Kidney glomerular epithelial cell (primary cell): ENCODE measurements at regions not wholly inside any gene's neighbourhood (a gene's known extent, or its start where the extent isn't known, plus 50 kb on each side); places are given as distances from the start of the nearest gene placed in this dataset.

Experiments
- DNase-seq: peaks from one replicate; lab custom pipeline; 2025; lab: John Stamatoyannopoulos, UW

GRCh38 chr6:126091466-126091865, 105.1 kb downstream of the TRMT11 start:
- no peak for DNase-seq

DNA sequence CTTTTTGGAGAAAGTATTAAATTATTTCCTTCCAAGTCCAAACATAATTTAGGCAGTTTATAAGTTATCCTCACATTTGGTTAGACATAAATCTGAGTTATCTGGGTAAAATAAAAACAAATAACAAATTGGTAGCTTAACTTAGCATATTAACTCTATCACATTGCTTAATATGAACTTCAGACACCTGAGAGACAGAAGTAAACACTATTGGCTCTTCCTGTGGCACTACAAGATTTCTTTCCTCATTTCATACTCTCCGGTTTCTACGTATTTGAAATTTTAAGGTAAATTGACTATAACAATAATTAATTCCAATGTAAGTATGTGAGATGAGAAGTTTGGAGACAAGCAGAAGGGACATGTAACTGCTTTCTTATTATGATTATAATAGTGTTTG, 106.8 kb downstream of the TRMT11 start:
- DNase-seq, result no peak

- DNase-seq, result no peak
Measured at GRCh38 chr6:126094411-126094810, 108.1 kb downstream of the TRMT11 start.

DNA sequence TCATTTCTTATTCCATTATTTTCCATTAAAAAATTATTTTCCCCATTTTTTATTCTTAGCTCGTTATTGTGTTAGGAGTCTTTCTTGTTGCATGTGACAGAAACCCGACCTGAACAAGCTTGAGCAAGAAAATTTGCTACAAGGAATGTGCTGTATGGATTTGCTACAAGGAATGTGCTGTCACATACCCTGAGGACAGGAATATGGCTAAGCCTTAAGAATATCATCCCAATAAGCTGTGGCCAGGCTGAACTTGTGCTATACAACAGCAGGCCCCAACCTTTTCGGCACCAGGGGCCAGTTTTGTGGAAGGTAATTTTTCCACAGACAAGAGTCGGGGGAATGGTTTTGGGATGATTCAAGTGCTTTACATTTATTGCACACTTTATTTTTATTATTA, 114.0 kb downstream of the TRMT11 start:
- no peak for DNase-seq

GRCh38 chr6:126102358-126102757, 116.0 kb downstream of the TRMT11 start:
- no peak for DNase-seq

DNA sequence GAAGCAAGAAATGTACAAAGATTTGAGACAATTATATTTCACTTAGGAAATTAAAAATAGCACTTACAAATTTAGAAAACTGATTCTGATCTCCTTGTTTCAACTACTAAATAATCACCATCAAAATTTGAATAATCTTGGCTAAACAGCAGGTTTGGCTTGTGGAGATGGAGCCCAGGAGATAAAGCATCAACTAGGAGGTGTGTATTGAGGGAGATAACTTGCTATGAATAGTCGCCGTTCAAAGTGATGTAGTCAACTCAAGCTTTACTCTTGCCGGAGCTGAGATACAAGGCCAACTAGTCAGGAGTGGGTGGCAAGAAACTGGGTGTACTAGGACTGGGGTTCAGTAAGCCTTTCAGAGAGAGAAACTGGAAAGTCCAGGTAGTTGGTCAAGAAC, 117.7 kb downstream of the TRMT11 start:
- no peak for DNase-seq

GRCh38 chr6:126107475-126108166, 121.3 kb downstream of the TRMT11 start:
- DNase-seq, result no peak

DNA sequence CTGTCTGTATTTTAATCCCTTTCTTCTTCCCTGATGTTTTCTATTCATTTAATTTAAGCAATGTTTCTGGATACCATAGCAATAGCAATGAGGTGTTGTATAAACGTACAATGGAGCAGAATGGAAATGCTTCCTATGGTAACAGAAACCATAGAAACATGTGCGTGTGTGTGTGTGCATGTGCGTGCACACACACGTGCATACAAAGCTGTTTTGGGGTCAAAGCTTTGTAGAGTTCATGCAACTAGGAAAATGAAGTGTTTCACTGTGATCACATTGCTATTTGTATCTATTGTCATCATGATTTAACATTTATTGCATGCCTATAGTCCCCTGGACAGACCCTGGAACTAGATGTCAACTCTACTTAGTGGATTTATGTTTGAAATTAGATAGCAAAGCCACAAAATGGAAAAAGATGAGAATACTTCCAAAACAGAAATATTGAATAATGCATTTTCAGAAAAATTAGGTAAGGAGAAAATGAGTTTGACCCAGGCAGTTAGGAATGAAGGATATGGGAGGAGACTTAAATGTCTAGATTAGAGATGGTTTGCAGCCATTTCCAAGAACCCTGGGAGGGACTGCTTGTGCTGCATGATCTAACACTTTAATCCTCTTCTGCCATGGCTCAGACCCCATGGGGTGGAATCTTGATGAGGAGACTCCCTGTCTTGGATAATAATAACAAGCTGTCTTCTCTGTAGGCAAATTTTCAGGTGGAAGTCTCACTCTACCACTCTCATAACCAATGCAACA, 124.4 kb downstream of the TRMT11 start:
- no peak for DNase-seq

DNA sequence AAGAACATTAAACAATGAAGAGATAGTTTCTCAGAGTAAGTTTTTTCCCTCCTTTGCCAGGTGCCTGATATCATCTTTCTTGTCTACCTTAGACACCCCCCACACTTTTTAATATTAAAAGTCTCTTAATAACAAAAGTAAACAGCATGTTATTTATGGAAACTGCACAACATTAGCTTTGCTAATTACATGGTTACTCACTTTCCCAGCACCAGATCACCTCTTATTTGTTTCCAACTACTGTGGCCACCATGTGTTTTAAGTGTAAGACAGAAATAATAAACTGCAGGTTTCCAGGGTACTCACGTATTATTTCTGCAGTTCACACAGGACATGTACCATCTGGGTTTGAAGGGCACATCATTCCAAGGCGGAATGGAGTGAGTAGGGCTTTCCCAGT, 125.0 kb downstream of the TRMT11 start:
- DNase-seq, result no peak

GRCh38 chr6:126112171-126112632, 125.9 kb downstream of the TRMT11 start:
- peak; percentile 33 for DNase-seq

GRCh38 chr6:126113261-126113660, 126.9 kb downstream of the TRMT11 start:
- no peak for DNase-seq

GRCh38 chr6:126117251-126117650, 130.9 kb downstream of the TRMT11 start:
- DNase-seq, result no peak

- no peak for DNase-seq
Measured at GRCh38 chr6:126118058-126118755, 131.9 kb downstream of the TRMT11 start.

- DNase-seq, result no peak
Measured at GRCh38 chr6:126118936-126119335, 132.6 kb downstream of the TRMT11 start.

DNA sequence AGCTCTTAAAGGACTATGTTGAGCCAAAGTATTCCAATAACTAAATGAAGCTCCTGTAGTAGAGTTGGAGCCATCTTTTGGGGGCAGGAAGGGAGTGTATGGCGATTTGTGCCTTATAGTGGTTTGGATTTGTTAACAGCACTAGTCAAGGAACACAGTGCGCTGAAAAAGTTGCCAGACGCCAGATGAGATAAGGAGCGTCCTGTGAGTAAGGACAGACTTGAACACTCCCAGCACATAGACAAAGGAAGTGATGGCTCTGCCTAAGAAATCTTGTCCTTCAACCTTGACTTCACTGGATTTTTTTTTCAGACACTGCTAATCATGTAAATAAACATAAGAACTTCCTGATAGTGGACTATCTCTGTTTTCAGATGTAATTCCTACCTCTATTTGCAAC, 136.9 kb downstream of the TRMT11 start:
- DNase-seq, result no peak

DNA sequence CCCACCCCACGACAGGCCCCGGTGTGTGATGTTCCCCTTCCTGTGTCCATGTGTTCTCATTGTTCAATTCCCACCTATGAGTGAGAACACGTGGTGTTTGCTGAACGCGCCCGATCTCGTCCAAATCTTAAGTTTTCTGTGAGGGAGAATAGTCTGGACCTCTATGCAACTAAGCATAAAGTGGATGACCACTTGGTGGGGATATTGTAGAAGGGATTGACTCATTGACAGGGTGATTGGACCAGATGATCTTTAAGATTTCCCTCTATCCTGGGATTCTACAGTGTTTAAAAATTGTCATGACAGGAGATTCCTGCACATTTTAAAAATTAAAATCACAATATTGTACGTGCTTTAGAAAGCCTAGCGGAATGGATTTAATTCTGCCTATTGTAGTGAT, 141.3 kb downstream of the TRMT11 start:
- DNase-seq, result no peak

DNA sequence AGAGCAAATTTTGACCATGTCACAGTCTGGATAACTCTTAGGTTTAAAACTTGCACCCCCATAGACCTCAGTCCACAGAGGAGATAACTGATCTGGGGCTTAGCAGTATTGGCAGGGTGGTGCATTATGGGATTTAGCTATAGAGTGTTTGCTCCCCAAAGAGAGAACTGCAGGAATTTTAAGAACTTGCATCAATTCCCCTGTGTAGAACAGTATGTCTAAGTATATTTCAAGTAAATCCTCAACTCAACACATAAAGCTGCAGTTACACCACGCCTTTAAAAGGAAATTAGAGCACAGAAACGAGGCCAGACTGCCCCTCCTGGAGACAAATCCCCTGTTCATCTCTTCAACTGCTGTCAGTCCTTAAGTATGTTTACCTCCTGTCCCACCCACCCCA, 144.9 kb downstream of the TRMT11 start:
- no peak for DNase-seq

DNA sequence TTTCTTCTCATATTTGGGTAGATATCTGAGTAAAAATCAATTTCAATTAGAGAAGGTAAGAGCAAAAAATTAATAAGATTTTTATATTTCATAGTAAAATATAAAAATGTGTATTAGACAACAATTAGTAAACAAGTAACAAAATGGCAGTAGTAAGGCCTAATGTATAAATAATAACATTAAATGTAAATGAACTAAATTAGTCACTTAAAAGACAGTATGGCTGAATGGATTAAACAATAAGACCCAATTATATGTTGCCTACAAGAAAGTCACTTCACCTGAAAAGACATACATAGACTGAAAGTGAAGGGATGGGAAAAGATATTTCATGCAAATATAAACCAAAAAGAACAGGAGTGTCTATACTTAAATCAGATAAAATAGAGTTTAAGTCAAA, 147.6 kb downstream of the TRMT11 start:
- no peak for DNase-seq

DNA sequence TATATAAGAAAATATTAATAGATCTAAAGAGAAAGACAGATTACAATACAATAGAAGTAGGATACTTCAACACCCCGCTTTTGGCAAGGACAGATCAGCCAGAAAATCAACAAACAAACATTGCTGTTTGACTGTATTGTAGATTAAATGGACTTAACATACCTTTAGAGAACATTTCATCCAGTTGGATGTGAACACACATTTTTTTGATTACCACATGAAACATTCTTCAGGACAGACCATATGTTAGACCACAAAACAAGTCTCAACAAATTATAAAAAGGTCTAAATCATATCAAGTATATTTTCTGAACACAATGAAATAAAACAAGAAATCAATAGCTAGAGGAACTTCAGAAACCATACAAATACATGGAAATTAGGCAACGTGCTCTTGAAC, 148.2 kb downstream of the TRMT11 start:
- no peak for DNase-seq

GRCh38 chr6:126140015-126140414, 153.7 kb downstream of the TRMT11 start:
- DNase-seq, result no peak

DNA sequence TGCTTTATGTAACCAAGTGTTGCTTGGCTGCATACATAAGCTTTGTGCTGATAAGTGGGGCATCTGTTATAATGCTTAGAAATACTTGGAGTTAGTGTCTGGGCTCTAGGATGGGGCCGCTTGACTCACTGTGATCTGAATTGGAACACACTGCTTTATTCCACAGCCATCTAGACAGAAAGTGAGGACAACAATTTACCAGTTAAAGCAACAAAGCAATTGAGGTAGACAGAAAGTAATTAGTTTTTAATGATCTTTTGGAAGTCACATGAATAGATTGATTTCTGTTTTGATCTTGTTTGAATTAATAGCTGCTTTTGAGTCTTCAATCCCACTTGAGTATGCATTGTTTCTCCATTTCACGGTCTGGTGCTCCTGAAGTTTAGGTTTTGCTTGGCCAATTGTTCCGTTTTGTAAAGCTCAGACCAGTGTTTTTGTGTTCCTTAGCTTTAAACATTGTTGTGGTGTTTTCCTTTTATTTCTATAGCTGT, 157.5 kb downstream of the TRMT11 start:
- no peak for DNase-seq

- no peak for DNase-seq
Measured at GRCh38 chr6:126145351-126145750, 159.0 kb downstream of the TRMT11 start.

- peak; percentile 40 for DNase-seq
Measured at GRCh38 chr6:126147291-126147815, 161.0 kb downstream of the TRMT11 start.
